CD4-positive, alpha-beta T cell (primary cell): ENCODE measurements at regions not wholly inside any gene's neighbourhood (a gene's known extent, or its start where the extent isn't known, plus 50 kb on each side); places are given as distances from the start of the nearest gene placed in this dataset.

Experiments used
- ATAC-seq: fragments of 200-7000 bp; cut with Tn5 transposase; one replicate; pipeline ENCODE4 v1.10.0; 2022; ENCODE audit warnings: mild to moderate bottlenecking; ENCODE audit not compliant: poor library complexity
- CTCF ChIA-PET: fragments of 350-600 bp; sonication (Branson Sonifier 250); formaldehyde crosslinking; loops from one replicate; lab custom pipeline; 2021; ENCODE audit warnings: antibody characterized with exemption, inconsistent platforms; lab: Charles Lee
- POLR2A ChIA-PET: fragments of 350-600 bp; sonication (Branson Sonifier 250); formaldehyde crosslinking; loops from one replicate; lab custom pipeline; 2021; ENCODE audit warnings: antibody characterized with exemption, inconsistent platforms; lab: Charles Lee
- DNase-seq, 14 experiments: peaks; one replicate each; pipeline ENCODE4 v3.0.0-alpha.2; 2013 to 2020; ENCODE audit warnings: mixed read lengths in 2 of 14
- H3K27ac ChIP-seq, 2 donors: one replicate each; pipeline versions ENCODE4 v1.5.1 to v1.7.0; 2013; ENCODE audit warnings: low read length in 2 of 2, low read depth in 1 of 2, mild to moderate bottlenecking in 1 of 2
- H3K27me3 ChIP-seq, 2 experiments: 1 replicate in 1 of 2; 2 replicates in 1 of 2; pipeline versions ENCODE4 v1.6.1 to v1.7.0; 2013; ENCODE audit warnings: low read length in 2 of 2, control low read depth in 1 of 2, mild to moderate bottlenecking in 1 of 2, moderate library complexity in 1 of 2; ENCODE audit not compliant: insufficient read depth in 2 of 2, control insufficient read depth in 1 of 2
- H3K36me3 ChIP-seq: one replicate; pipeline ENCODE4 v1.6.1; 2013; ENCODE audit warnings: low read length, control low read depth; ENCODE audit not compliant: insufficient read depth
- H3K4me1 ChIP-seq: one replicate; pipeline ENCODE4 v1.6.1; 2013; ENCODE audit warnings: low read length, control low read depth; ENCODE audit not compliant: insufficient read depth
- H3K4me3 ChIP-seq: one replicate; pipeline ENCODE4 v1.5.1; 2013; ENCODE audit warnings: mild to moderate bottlenecking, low read length, moderate library complexity
- H3K9me3 ChIP-seq, 2 experiments: 1 replicate in 1 of 2; 2 replicates in 1 of 2; pipeline versions ENCODE4 v1.6.1 to v1.7.0; 2013; ENCODE audit warnings: low read length in 2 of 2, mild to moderate bottlenecking in 2 of 2, control low read depth in 1 of 2, moderate library complexity in 1 of 2; ENCODE audit not compliant: control insufficient read depth in 1 of 2, insufficient read depth in 1 of 2
- H3K27ac Mint-ChIP-seq: one replicate; pipeline ENCODE4 v1.8.0; 2020; ENCODE audit warnings: mixed read lengths
- H3K27me3 Mint-ChIP-seq: one replicate; pipeline ENCODE4 v1.8.0; 2021; ENCODE audit warnings: mixed read lengths
- H3K36me3 Mint-ChIP-seq: one replicate; pipeline ENCODE4 v1.8.0; 2021; ENCODE audit warnings: low read depth, mixed read lengths
- H3K4me1 Mint-ChIP-seq: one replicate; pipeline ENCODE4 v1.8.0; 2021; ENCODE audit warnings: low read depth, mixed read lengths
- H3K4me3 Mint-ChIP-seq: one replicate; pipeline ENCODE4 v1.8.0; 2020; ENCODE audit warnings: mild to moderate bottlenecking, mixed read lengths
- H3K9me3 Mint-ChIP-seq: one replicate; pipeline ENCODE4 v1.8.0; 2020; ENCODE audit warnings: mixed read lengths
- CTCF ChIP-seq: fragments of 200-600 bp; IDR thresholded peaks from one replicate; pipeline ENCODE4 v1.8.0; 2022; ENCODE audit warnings: antibody characterized with exemption, mild to moderate bottlenecking
- intact Hi-C, 2 experiments: fragments of 100-400 bp; cut with DNase I in 1 of 2; cut with micrococcal nuclease in 1 of 2; formaldehyde crosslinking; loops; one replicate each; pipeline versions ENCODE4 v1.15.1 to v1.9.0; 2023 to 2025; cut with DNase I, micrococcal nuclease

DNA sequence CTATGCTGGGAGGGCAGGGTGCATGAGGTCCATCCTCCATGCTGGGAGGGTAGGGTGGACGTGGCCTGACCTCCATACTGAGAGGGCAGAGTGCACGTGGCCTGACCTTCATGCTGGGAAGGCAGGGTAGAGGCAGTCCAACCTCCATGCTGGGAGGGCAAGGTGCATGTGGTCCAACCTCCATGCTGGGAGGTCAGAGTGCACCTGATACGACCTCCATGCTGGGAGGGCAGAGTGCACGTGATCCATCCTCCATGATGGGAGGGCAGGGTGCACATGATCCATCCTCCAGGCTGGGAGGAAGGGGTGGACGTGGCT lies 622.2 kb downstream of the BRD1 start:
- CTCF ChIA-PET: no interaction called here
- H3K4me3 ChIP-seq: no peak overlapping the region
- POLR2A ChIA-PET: no interaction called here
- H3K27me3 Mint-ChIP-seq: peaks cover 12% of the 10 kb centered on the region
- no peak overlapping the region for H3K27ac Mint-ChIP-seq
- no peaks in the 10 kb centered on the region for H3K9me3 Mint-ChIP-seq
- H3K4me1 ChIP-seq: no peaks in the 10 kb centered on the region
- DNase-seq (no peak), ATAC-seq (no peak)
- no peaks in the 10 kb centered on the region for H3K36me3 Mint-ChIP-seq
- peaks cover 0 to 20% of the 10 kb centered on the region in 2 experiments for H3K9me3 ChIP-seq
- no peaks in the 10 kb centered on the region for H3K36me3 ChIP-seq
- intact Hi-C loops: no loop called here
- H3K27me3 ChIP-seq: no peaks in the 10 kb centered on the region
- no peaks in the 10 kb centered on the region for H3K4me1 Mint-ChIP-seq
- TF ChIP-seq CTCF: no peak
- no peak overlapping the region for H3K27ac ChIP-seq
- H3K4me3 Mint-ChIP-seq: no peak overlapping the region

DNA sequence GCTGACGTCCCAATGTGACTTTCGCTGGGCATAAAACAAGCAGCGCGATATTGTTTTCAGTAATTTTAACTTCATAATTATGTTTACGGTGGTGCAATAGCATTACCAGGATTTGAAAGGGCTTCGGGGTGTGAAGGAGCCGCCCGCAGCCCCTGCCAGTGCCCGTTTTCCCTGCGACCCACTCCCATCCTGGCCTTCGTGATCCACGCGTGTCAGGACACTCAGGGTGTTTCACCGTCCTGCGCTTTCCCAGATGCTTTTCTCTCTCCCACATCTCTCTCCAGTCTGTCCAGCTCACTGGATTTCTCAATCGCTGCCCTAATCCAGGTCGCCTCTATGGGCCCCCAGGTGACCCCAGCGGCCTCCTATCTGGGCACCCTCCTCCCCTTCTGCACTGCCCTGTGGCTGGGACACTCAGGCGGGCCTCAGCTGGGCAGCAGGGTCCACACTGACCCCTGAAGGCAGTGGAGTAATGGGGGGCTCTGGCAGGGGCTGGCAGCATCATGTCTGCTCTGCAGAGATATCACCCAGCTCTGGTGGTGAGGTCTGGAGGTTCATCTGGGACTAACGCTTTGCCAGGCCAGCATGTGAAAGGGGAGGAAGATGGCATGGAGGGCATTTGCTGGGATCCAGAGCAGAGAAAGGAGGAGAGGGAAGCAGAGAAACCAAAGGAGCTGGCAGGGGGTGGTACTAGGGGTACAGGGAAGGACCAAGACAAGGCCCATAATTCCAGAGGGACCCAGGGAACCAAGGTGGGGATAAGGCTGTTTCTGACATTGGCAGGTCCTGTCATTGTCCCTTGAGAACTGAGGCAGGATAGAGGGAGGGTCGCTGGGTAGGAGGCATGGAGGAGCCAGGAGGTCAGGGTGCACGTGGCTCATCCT lies 622.8 kb downstream of the BRD1 start:
- H3K4me3 ChIP-seq: no peak overlapping the region
- Mint-ChIP-seq H3K9me3 (no peaks in the 10 kb centered on the region), H3K4me3 (no peak overlapping the region), H3K36me3 (no peaks in the 10 kb centered on the region), H3K4me1 (no peaks in the 10 kb centered on the region), H3K27ac (no peak overlapping the region), H3K27me3 (peaks cover 12% of the 10 kb centered on the region)
- no peaks in the 10 kb centered on the region for H3K36me3 ChIP-seq
- no peak overlapping the region for H3K27ac ChIP-seq
- ChIA-PET POLR2A (no interaction called here), CTCF (no interaction called here)
- no peak for TF ChIP-seq CTCF
- intact Hi-C loops: no loop called here
- peaks cover 0 to 20% of the 10 kb centered on the region in 2 experiments for H3K9me3 ChIP-seq
- ATAC-seq (no peak), DNase-seq (no peak)
- no peaks in the 10 kb centered on the region for H3K27me3 ChIP-seq
- H3K4me1 ChIP-seq: no peaks in the 10 kb centered on the region

GRCh38 chr22:49203859-49204598 lies 623.6 kb downstream of the BRD1 start:
- DNase-seq (no peak), ATAC-seq (no peak)
- H3K4me3 ChIP-seq: no peak overlapping the region
- H3K27ac Mint-ChIP-seq: no peak overlapping the region
- H3K9me3 Mint-ChIP-seq: no peaks in the 10 kb centered on the region
- no peak overlapping the region for H3K27ac ChIP-seq
- H3K4me3 Mint-ChIP-seq: no peak overlapping the region
- POLR2A ChIA-PET: no interaction called here
- no peaks in the 10 kb centered on the region for H3K4me1 Mint-ChIP-seq
- H3K4me1 ChIP-seq: no peaks in the 10 kb centered on the region
- H3K36me3 ChIP-seq: no peaks in the 10 kb centered on the region
- CTCF ChIA-PET: no interaction called here
- peaks cover 16% of the 10 kb centered on the region for H3K27me3 Mint-ChIP-seq
- H3K9me3 ChIP-seq: peaks cover 0 to 18% of the 10 kb centered on the region in 2 experiments
- H3K36me3 Mint-ChIP-seq: no peaks in the 10 kb centered on the region
- intact Hi-C loops: no loop called here
- peaks cover 0 to 1% of the 10 kb centered on the region in 2 experiments for H3K27me3 ChIP-seq
- TF ChIP-seq CTCF: no peak
